ENCODE measurements at regions not wholly inside any gene's neighbourhood (a gene's known extent, or its start where the extent isn't known, plus 50 kb on each side); places are given as distances from the start of the nearest gene placed in this dataset.

DNA sequence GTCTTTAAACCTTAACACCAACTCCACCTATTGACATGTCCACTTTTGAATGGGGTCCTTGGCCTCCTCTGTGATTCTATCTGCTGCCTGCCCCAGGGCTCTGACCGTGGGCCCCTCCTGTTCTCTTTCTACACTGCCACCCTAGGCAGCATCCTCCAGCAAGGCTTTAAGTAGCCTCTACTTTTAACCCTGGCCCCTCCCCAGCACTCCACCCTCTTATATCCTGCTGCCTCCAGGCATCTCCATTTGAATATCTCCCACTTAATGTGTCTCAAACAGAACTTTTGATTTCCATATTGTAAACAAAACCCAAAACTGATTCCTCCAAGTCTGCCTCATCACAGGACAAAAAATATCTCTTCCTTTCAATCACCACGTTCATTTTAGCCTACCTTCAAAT, 90.5 kb upstream of the ARHGAP32 start:
- no peak for TF ChIP-seq POLR2A (IDR thresholded peaks at IDR 0.05)
- TF ChIP-seq CTCF (IDR thresholded peaks at IDR 0.05) = no peak

Data from heart left ventricle (tissue), 13 donors.